UCSD-AML1 (cell line): ENCODE measurements at regions not wholly inside any gene's neighbourhood (a gene's known extent, or its start where the extent isn't known, plus 50 kb on each side); places are given as distances from the start of the nearest gene placed in this dataset.

Experiments
- DNase-seq: peaks from one replicate; lab custom pipeline; 2025; ENCODE audit not compliant: unreplicated experiment; lab: John Stamatoyannopoulos, UW

DNA sequence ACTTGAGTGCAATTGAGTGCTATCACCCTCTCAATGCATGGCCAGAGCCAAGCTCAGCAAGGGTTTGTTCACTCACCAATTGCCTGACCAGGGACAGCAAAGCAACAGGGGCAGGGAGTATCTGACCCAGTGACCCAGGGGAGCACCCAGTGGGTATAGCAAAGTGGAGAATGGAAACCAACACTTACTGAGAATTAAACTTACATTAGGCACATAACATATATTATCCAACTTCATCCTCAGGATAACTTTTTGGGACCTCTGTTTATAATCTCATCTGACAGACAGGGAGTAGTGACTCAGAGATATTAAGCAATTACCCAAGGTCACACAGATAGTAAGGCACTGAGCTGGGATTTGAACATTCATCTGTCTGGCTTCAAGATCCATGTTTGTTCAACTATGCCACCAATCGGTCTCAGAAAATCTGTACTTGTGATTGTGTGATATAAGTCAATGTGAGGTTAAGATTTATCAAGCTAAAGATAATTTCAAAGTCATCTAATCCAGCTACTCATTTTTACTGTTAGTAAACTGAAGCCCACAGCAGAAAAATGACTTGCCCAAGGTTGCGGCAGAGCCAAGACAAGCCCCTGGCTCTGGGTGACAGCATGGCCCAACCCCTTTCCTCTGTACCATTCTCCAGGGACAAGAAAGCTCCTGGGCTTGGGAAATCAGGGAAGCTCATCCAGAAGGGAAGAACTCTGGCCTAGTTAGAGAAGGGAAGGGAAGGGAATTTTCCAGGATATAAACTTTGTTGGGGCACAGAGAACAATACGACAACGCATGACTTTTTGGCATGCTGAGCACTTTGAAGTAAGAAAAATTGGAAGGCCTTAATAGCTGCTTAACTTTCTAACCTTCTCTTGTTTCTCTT is 138.0 kb upstream of the SMAD3 start:
- DNase-seq = no peak

DNA sequence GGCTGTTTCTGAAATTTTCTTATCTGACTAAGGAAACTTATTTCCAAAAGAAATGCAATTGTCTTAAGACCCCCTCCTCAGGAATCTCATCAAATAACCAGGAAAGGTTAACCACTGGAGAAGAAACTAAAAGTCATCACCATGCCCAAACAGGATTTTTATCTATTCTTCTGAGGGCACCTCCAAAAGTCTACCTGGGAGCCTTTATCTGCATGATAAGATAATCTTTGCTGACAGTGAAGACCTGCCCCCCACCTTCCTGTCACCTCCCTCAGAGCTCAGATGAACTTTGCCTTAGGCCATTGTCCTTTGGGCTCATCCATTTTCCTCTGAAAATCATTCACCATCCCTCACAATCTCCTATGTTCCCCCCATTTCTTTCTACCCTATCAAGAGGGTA is 137.3 kb upstream of the SMAD3 start:
- DNase-seq = no peak

GRCh38 chr15:66928784-66929183 is 136.6 kb upstream of the SMAD3 start:
- DNase-seq = no peak

- DNase-seq = no peak
Measured at GRCh38 chr15:66929843-66930402, 135.5 kb upstream of the SMAD3 start.

GRCh38 chr15:66931768-66932633 is 133.4 kb upstream of the SMAD3 start:
- DNase-seq = no peak

GRCh38 chr15:66932634-66933024 is 132.8 kb upstream of the SMAD3 start:
- no peak for DNase-seq

GRCh38 chr15:66933932-66934867 is 131.2 kb upstream of the SMAD3 start:
- DNase-seq = no peak

DNA sequence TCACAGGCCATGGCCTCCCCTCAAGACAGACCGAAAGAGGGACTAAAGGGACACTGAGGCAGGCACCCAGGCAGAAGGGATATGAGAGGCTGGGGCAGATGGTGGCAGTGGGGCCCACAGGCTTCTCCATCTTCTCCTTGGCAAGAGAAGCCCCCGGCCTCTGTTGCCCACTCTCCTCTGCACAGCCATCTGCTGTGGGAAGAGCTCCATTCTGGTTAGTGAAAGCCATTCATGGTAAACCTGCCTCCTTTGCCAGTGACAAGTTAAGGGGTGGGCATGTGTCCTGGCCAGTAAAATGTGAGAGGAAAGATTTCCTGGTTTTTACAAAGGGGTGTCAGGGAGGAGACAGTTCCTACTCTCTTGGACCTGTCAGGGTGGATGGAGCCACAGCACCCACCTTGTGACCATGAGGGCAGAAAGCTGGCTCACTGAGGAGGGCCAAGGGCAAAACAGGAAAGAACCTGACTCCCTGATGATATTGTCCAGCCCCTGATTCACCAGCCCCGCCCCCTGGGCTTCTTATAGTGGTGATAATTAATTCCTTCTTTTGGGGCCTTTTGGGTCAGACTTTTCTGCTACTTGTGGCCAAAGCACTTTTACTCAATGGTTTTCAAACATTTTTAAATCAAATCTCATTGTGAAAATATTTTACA is 130.4 kb upstream of the SMAD3 start:
- DNase-seq = no peak

- no peak for DNase-seq
Measured at GRCh38 chr15:66935688-66936087, 129.7 kb upstream of the SMAD3 start.

GRCh38 chr15:66936109-66936860 is 129.1 kb upstream of the SMAD3 start:
- DNase-seq = no peak

DNA sequence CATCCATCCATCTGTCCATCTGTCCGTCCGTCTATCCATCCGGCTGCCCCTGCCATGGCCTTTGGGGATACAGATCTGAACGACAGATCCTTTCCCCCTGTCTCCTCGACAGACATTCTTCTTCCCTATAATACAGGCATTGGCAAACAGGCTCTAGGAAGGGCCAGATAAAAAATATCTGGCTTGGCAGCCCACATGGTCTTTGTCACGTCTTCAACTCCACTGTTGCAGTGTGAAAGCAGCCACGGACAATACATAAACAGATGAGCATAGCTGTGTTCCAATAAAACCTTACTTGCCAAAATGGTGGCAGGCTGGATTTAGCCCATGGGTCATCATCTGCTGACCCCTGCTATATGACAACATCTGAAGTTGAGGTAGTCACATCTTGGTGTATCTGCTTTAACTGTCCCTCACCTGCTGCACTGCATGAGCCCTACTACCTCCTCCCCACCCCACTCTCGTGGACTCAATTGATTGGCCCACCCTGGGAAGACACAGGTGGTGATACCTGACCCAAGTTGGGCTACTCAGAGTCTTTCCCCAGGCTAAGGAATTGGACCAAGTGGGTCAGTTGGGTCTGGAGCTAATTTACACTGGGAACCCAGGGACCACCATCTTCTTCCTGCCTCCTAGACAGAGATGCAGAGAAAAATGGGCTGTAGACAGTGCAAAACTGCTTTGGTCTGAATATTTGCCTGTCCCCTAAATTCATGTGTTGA is 128.4 kb upstream of the SMAD3 start:
- no peak for DNase-seq

GRCh38 chr15:66937588-66937987 is 127.8 kb upstream of the SMAD3 start:
- DNase-seq = no peak

GRCh38 chr15:66938114-66938830 is 127.1 kb upstream of the SMAD3 start:
- no peak for DNase-seq

DNA sequence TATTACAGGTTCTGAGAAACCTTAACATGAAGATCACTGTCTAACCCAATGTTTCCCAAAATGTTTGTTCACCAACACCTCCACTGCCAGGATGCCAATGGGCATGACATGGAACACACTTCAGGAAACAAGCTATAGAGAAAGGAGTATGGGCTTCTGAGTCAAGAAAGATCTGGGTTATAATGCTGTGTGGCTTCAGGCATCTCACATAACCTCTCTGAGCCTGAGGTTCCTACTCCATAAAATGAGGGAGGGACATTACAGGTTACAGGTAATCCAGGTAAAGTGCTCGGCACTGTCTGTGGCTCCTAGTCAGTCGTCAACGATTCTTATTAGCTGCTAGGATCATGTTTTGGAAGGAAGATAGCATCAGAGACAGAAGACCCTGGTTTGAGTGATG is 126.4 kb upstream of the SMAD3 start:
- DNase-seq = no peak

DNA sequence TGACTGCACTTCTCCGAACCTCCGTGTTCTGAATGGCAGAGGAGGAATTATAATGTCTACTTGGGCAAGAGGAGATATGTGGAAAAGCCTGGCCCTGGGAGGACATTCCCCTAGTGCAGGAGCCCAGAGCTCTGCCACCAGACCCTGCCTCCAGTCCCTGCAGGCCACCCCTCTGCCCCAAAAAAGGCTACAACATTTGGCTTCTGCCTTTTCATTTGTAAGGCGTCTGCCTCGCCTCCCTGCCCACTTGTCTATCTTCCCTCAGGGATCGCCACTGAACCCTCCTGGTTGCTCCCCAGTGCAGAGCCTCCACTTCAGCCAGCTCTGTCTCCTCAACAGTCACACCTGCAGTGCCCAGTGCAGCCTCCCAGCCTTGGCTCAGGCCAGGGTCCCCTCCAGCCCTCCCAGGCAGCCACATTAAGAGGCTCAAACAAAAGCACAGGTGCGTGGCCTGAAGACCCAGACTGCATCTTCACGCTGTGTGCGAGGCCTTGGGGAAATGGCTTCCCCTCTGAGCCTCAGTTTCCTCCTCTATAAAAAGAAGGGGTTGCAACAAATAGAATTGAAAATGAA is 125.9 kb upstream of the SMAD3 start:
- DNase-seq = no peak

DNA sequence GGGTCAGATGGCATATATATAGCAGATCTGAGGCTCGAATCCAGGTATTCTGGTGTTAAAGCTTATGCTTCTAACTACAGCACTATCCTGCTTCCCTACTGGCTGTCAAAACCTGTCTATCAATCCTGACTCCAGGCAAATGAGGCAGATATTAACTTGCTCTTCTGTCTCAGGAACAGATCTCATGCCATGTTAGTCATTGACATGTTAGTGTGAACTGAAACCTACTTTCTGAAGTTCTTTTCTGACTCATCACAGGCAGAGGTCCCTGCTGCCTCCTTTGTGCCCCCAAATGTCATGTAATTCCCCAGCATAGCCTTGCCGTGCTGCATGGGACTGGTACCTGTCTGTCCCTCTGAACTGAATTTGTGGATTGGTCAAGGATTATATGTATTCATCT is 125.0 kb upstream of the SMAD3 start:
- no peak for DNase-seq

DNA sequence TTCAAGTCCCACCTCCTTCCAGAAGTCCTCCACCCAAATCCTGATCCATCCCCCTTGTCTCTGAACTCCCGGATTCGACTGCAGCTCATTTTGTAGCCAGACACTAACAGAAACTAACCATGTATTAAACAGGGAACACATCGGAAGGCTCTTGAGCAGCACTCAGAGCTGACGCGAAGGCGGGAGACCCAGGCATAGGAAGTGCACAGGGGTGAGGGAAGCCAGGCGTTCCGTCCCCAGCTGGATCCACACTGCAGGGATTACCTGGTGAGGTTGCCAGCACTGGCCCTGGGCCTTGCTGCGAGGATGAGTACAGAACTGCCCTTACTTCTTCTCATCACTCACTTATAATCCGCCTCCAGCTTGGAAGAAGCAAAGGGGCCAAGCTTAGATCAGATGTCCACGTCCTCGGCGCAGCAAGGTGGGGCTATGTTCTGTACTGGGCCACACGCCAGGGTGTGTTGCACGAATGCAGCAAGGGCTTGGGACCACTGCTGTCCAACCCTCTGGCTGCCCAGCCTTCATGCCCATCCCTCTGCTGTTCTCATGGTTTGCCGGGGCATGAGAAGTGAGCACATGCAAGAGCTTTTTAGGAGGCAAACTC is 124.2 kb upstream of the SMAD3 start:
- no peak for DNase-seq
